ENCODE measurements at regions not wholly inside any gene's neighbourhood (a gene's known extent, or its start where the extent isn't known, plus 50 kb on each side); places are given as distances from the start of the nearest gene placed in this dataset.

DNA sequence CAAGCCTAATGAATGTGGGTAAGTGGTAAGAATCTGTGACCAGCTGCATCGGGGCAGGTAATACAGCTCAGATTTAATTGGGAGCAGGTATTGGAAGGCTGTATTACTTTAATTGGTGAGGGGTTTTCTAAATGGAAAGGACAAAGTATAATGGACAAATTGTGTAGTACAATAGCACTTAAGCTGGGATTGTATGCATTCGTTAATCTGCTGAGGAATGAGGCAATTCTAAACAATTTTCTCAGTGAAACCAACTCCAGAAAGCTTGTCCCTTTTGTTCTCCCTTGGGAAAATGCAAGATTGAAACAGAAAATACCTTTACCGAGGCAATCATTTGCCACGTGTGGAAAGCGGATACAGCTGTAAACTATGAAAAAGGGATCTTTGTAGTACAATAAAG, 801.6 kb upstream of the POU3F3 start:
- TF ChIP-seq, protein P1, sequence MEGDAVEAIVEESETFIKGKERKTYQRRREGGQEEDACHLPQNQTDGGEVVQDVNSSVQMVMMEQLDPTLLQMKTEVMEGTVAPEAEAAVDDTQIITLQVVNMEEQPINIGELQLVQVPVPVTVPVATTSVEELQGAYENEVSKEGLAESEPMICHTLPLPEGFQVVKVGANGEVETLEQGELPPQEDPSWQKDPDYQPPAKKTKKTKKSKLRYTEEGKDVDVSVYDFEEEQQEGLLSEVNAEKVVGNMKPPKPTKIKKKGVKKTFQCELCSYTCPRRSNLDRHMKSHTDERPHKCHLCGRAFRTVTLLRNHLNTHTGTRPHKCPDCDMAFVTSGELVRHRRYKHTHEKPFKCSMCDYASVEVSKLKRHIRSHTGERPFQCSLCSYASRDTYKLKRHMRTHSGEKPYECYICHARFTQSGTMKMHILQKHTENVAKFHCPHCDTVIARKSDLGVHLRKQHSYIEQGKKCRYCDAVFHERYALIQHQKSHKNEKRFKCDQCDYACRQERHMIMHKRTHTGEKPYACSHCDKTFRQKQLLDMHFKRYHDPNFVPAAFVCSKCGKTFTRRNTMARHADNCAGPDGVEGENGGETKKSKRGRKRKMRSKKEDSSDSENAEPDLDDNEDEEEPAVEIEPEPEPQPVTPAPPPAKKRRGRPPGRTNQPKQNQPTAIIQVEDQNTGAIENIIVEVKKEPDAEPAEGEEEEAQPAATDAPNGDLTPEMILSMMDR (IDR thresholded peaks at IDR 0.05; ENCODE audit: poor library complexity), result no peak
- TF ChIP-seq EZH2 (IDR thresholded peaks at IDR 0.05; ENCODE audit: borderline replicate concordance), result no peak
